Thyroid gland (tissue), 4 donors: ENCODE measurements at regions not wholly inside any gene's neighbourhood (a gene's known extent, or its start where the extent isn't known, plus 50 kb on each side); places are given as distances from the start of the nearest gene placed in this dataset.

Source experiments
- DNase-seq, 2 donors: peaks; one replicate each; pipeline ENCODE4 v3.0.0-alpha.2; 2019
- H3K27ac ChIP-seq, 3 donors: fragments of 200-600 bp; sonication (generic); 1 replicate in 2 of 3; 2 replicates in 1 of 3; pipeline ENCODE4 v1.5.1; 2016 to 2019; ENCODE audit warnings: mild to moderate bottlenecking in 1 of 3, moderate library complexity in 1 of 3
- H3K27me3 ChIP-seq: fragments of 200-600 bp; sonication (generic); one replicate; pipeline ENCODE4 v1.5.1; 2019
- H3K36me3 ChIP-seq, 2 donors: fragments of 200-600 bp; sonication (generic); one replicate each; pipeline ENCODE4 v1.5.1; 2016 to 2019
- H3K4me1 ChIP-seq, 2 donors: fragments of 200-600 bp; sonication (generic); one replicate each; pipeline ENCODE4 v1.5.1; 2017 to 2019
- H3K4me3 ChIP-seq, 3 donors: fragments of 200-600 bp; sonication (generic); replicated peaks in 1 of 3; 1 replicate in 2 of 3; 2 replicates in 1 of 3; pipeline ENCODE4 v1.5.1; 2016; ENCODE audit warnings: mild to moderate bottlenecking in 1 of 3
- H3K9me3 ChIP-seq: fragments of 200-600 bp; sonication (generic); one replicate; pipeline ENCODE4 v1.5.1; 2017
- CTCF ChIP-seq, 6 experiments: fragments of 200-600 bp in 3 of 6; fragments of 450-650 bp in 3 of 6; sonication (generic) in 3 of 6; IDR thresholded peaks; one replicate each; pipeline ENCODE4 v1.5.1; 2016 to 2019; ENCODE audit warnings: antibody characterized with exemption in 6 of 6, mild to moderate bottlenecking in 2 of 6, inconsistent platforms in 1 of 6, moderate library complexity in 1 of 6
- POLR2A ChIP-seq, 2 donors: fragments of 450-650 bp; IDR thresholded peaks; one replicate each; pipeline ENCODE4 v1.6.1; 2017; ENCODE audit warnings: antibody characterized with exemption in 2 of 2, mild to moderate bottlenecking in 2 of 2, moderate library complexity in 1 of 2
- WGBS, 2 donors: methylation state at CpG; one replicate each; pipeline ENCODE4 v1.1.5; 2017; 5-methylcytosine and 5-hydroxymethylcytosine counted together
- intact Hi-C: fragments of 100-400 bp; cut with DNase I; formaldehyde crosslinking; loops from one replicate; pipeline ENCODE4 v1.15.1; 2023

GRCh38 chr18:70709720-70710119 lies 420.9 kb downstream of the SOCS6 start:
- no peaks in the 10 kb centered on the region for H3K27me3 ChIP-seq
- TF ChIP-seq POLR2A (IDR thresholded peaks at IDR 0.05) (no peak), CTCF (IDR thresholded peaks at IDR 0.05) (no peak)
- H3K36me3 ChIP-seq: no peaks in the 10 kb centered on the region
- no peak overlapping the region for H3K27ac ChIP-seq
- H3K4me1 ChIP-seq: no peaks in the 10 kb centered on the region
- WGBS, 2 donors: 71 to 76% methylated on average over 3 of the region's 3 CpGs
- no peaks in the 10 kb centered on the region for H3K9me3 ChIP-seq
- H3K4me3 ChIP-seq: no peak overlapping the region
- intact Hi-C loops: no loop called here
- no peak for DNase-seq

GRCh38 chr18:70709144-70709543 lies 420.3 kb downstream of the SOCS6 start:
- intact Hi-C loops: no loop called here
- DNase-seq: no peak
- TF ChIP-seq POLR2A (IDR thresholded peaks at IDR 0.05) (no peak), CTCF (IDR thresholded peaks at IDR 0.05) (no peak)
- 41 to 67% methylated on average over 4 of the region's 4 CpGs for WGBS, 2 donors
- Histone ChIP-seq H3K27me3 (no peaks in the 10 kb centered on the region), H3K36me3 (no peaks in the 10 kb centered on the region), H3K9me3 (no peaks in the 10 kb centered on the region), H3K4me3 (no peak overlapping the region), H3K4me1 (no peaks in the 10 kb centered on the region), H3K27ac (no peak overlapping the region)

- TF ChIP-seq CTCF (IDR thresholded peaks at IDR 0.05) (no peak), POLR2A (IDR thresholded peaks at IDR 0.05) (no peak)
- H3K27me3 ChIP-seq: no peaks in the 10 kb centered on the region
- H3K4me1 ChIP-seq: no peaks in the 10 kb centered on the region
- no peaks in the 10 kb centered on the region for H3K36me3 ChIP-seq
- intact Hi-C loops: no loop called here
- H3K4me3 ChIP-seq: no peak overlapping the region
- WGBS, 2 donors: 56 to 63% methylated on average over 3 of the region's 3 CpGs
- H3K9me3 ChIP-seq: no peaks in the 10 kb centered on the region
- no peak for DNase-seq
- H3K27ac ChIP-seq: no peak overlapping the region
Observed at GRCh38 chr18:70705831-70706416, 417.1 kb downstream of the SOCS6 start.

- DNase-seq: no peak
- Histone ChIP-seq H3K9me3 (no peaks in the 10 kb centered on the region), H3K27me3 (no peaks in the 10 kb centered on the region), H3K4me3 (no peak overlapping the region), H3K4me1 (no peaks in the 10 kb centered on the region), H3K36me3 (no peaks in the 10 kb centered on the region), H3K27ac (no peak overlapping the region)
- intact Hi-C loops: no loop called here
- TF ChIP-seq POLR2A (IDR thresholded peaks at IDR 0.05) (no peak), CTCF (IDR thresholded peaks at IDR 0.05) (no peak)
Observed at GRCh38 chr18:70700496-70700895, 411.7 kb downstream of the SOCS6 start.

GRCh38 chr18:70698574-70698973 lies 409.7 kb downstream of the SOCS6 start:
- no peak for DNase-seq
- Histone ChIP-seq H3K27me3 (no peaks in the 10 kb centered on the region), H3K4me1 (no peaks in the 10 kb centered on the region), H3K36me3 (no peaks in the 10 kb centered on the region), H3K27ac (no peak overlapping the region), H3K9me3 (no peaks in the 10 kb centered on the region), H3K4me3 (no peak overlapping the region)
- TF ChIP-seq POLR2A (IDR thresholded peaks at IDR 0.05) (no peak), CTCF (IDR thresholded peaks at IDR 0.05) (no peak)
- intact Hi-C loops: no loop called here
- 86 to 93% methylated on average over 3 of the region's 3 CpGs for WGBS, 2 donors
